A549 (cell line): ENCODE measurements at regions not wholly inside any gene's neighbourhood (a gene's known extent, or its start where the extent isn't known, plus 50 kb on each side); places are given as distances from the start of the nearest gene placed in this dataset.
A peak's percentile ranks its signal among the peaks of the same experiment; 100 is the strongest.

Experiments used
- ATAC-seq, 2 experiments: fragments of 200-7000 bp in 1 of 2; fragments of >200 bp in 1 of 2; cut with Nextera tagmentation in 1 of 2; cut with Tn5 transposase in 1 of 2; 3 replicates each; pipeline versions ENCODE4 v1.8.0 to v1.9.1; 2018 to 2020; ENCODE audit warnings: mild to moderate bottlenecking in 1 of 2, moderate library complexity in 1 of 2
- CTCF ChIA-PET: fragments of 300-600 bp; sonication (Branson Sonifier 250); formaldehyde crosslinking; extraction: SDS; loops from one replicate; lab custom pipeline; 2021; ENCODE audit warnings: antibody characterized with exemption, inconsistent platforms; lab: Yijun Ruan, JAX
- POLR2A ChIA-PET: fragments of 350-600 bp; formaldehyde crosslinking; extraction: SDS; loops from one replicate; lab custom pipeline; 2021; ENCODE audit warnings: antibody characterized with exemption, inconsistent platforms; lab: Yijun Ruan, JAX
- DNase-seq, 2 experiments: peaks; one replicate each; pipeline versions ENCODE4 v3.0.0 to v3.0.0-alpha.2; 2011 to 2016; ENCODE audit warnings: low read depth in 1 of 2, low spot score in 1 of 2
- FAIRE-seq: peaks from 2 replicates; lab custom pipeline; 2011; peaks lifted over from hg19 to GRCh38; lab: Jason Lieb, UNC
- H3K27ac ChIP-seq, 2 experiments: fragments of >200 bp; sonication (Bioruptor Twin); formaldehyde crosslinking; 3 replicates each; pipeline ENCODE4 v1.5.1; 2016 to 2017
- H3K4me1 ChIP-seq: fragments of >200 bp; sonication (Bioruptor Twin); formaldehyde crosslinking; 3 replicates; pipeline ENCODE4 v1.6.1; 2016
- H3K4me2 ChIP-seq: fragments of >200 bp; sonication (Bioruptor Twin); formaldehyde crosslinking; 3 replicates; pipeline ENCODE4 v1.6.1; 2016
- H3K4me3 ChIP-seq: fragments of >200 bp; sonication (Bioruptor Twin); formaldehyde crosslinking; 3 replicates; pipeline ENCODE4 v1.5.1; 2016
- H3K9me3 ChIP-seq: fragments of >200 bp; sonication (Bioruptor Twin); formaldehyde crosslinking; 3 replicates; pipeline ENCODE4 v1.6.1; 2016
- CHD4 ChIP-seq: fragments of 200-600 bp; sonication (generic); IDR thresholded peaks from 2 replicates; pipeline ENCODE4 v1.6.1; 2016; ENCODE audit warnings: antibody characterized with exemption, mild to moderate bottlenecking, borderline replicate concordance
- EHMT2 ChIP-seq: fragments of 200-600 bp; sonication (generic); IDR thresholded peaks from 2 replicates; pipeline ENCODE4 v1.6.1; 2016; ENCODE audit warnings: antibody characterized with exemption, low read depth, mild to moderate bottlenecking, moderate library complexity
- EP300 ChIP-seq, 2 experiments: fragments of >200 bp; sonication (Bioruptor Twin); formaldehyde crosslinking; IDR thresholded peaks; 2 replicates in 1 of 2; 3 replicates in 1 of 2; pipeline ENCODE4 v1.6.1; 2016 to 2017
- FOSB ChIP-seq: fragments of 250-450 bp; sonication (Bioruptor Pico); IDR thresholded peaks from 2 replicates; pipeline ENCODE4 v1.5.0; 2020; ENCODE audit warnings: mild to moderate bottlenecking, moderate library complexity
- HDAC2 ChIP-seq: fragments of 200-600 bp; sonication (generic); IDR thresholded peaks from 2 replicates; pipeline ENCODE4 v1.6.1; 2016
- HOXB13 ChIP-seq: fragments of 250-450 bp; sonication (Bioruptor Pico); IDR thresholded peaks from 2 replicates; pipeline ENCODE4 v1.5.0; 2020; ENCODE audit warnings: low read depth, mild to moderate bottlenecking, moderate library complexity
- JUN ChIP-seq, 2 experiments: fragments of >200 bp; sonication (Bioruptor Twin); formaldehyde crosslinking; IDR thresholded peaks; 2 replicates in 1 of 2; 3 replicates in 1 of 2; pipeline ENCODE4 v1.6.1; 2016 to 2017
- MAFK ChIP-seq: fragments of 450-650 bp; IDR thresholded peaks from 2 replicates; pipeline ENCODE4 v1.6.1; 2014; ENCODE audit not compliant: partially characterized antibody
- MAZ ChIP-seq: fragments of 150-350 bp; IDR thresholded peaks from 2 replicates; pipeline ENCODE4 v1.6.1; 2014; ENCODE audit warnings: antibody characterized with exemption, low read depth, low read length, borderline replicate concordance
- NFE2L2 ChIP-seq: fragments of 150-350 bp; conservative IDR thresholded peaks from 2 replicates; pipeline ENCODE4 v1.6.1; 2014; ENCODE audit warnings: low read length
- NPAS2 ChIP-seq: fragments of 250-450 bp; sonication (Bioruptor Pico); IDR thresholded peaks from 2 replicates; pipeline ENCODE4 v1.8.0; 2022; ENCODE audit warnings: mild to moderate bottlenecking, moderate library complexity, borderline replicate concordance
- RAD21 ChIP-seq, 2 experiments: fragments of >200 bp in 1 of 2; sonication (Bioruptor Twin) in 1 of 2; formaldehyde crosslinking in 1 of 2; IDR thresholded peaks in 1 of 2; conservative IDR thresholded peaks in 1 of 2; 2 replicates in 1 of 2; 3 replicates in 1 of 2; pipeline ENCODE4 v1.6.1; 2012 to 2018; ENCODE audit warnings: inconsistent platforms in 1 of 2
- SREBF2 ChIP-seq: fragments of 450-650 bp; IDR thresholded peaks from 2 replicates; pipeline ENCODE4 v1.6.1; 2014; ENCODE audit warnings: mild to moderate bottlenecking, moderate library complexity
- ZSCAN20 ChIP-seq: fragments of 250-450 bp; sonication (Bioruptor Pico); IDR thresholded peaks from 2 replicates; pipeline ENCODE4 v1.8.0; 2022; ENCODE audit warnings: mild to moderate bottlenecking, moderate library complexity
- WGBS: methylation state at CpG from one replicate; pipeline ENCODE4 v1.1.6; 2017; ENCODE audit errors: missing lambda C conversion rate; 5-methylcytosine and 5-hydroxymethylcytosine counted together
- TF ChIP-seq, protein P1 (sequence below): IDR thresholded peaks from 2 replicates; pipeline ENCODE4 v1.6.1; 2012
- TF ChIP-seq, protein P2 (sequence below): fragments of >200 bp; sonication (Bioruptor Twin); formaldehyde crosslinking; IDR thresholded peaks from 2 replicates; pipeline ENCODE4 v1.6.1; 2016
- TF ChIP-seq, protein P3 (sequence below): fragments of 150-350 bp; IDR thresholded peaks from 2 replicates; pipeline ENCODE4 v1.6.1; 2014; ENCODE audit warnings: low read depth, mild to moderate bottlenecking, low read length
- TF ChIP-seq, protein P4 (sequence below): IDR thresholded peaks from 2 replicates; pipeline ENCODE4 v1.6.1; 2012; ENCODE audit warnings: low read depth, borderline replicate concordance

DNA sequence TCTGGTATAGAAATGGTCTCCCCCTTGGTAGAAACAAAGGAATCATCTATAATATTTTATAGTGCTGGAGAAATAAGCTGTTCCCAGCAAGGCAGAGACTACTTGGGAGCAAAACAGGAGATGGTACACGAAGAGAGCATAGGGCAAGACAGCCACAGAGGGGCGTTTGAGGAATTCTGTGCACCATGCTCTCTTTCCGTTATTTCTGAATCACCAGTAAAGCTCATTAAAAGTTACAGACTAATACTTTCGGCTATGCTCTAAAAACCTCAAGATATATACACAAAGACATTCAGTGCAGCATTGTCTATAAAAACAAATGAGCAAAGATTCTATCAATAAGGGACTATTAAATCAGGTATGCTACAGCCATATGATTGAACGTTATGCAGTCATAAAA, 68.5 kb upstream of the FHIP2A start:
- ATAC-seq (no peak), DNase-seq (no peak), FAIRE-seq (no peak)
- Histone ChIP-seq H3K4me2 (no peak overlapping the region), H3K4me3 (no peak overlapping the region), H3K4me1 (peaks cover 11% of the 10 kb centered on the region; the same call in 2 of the 3 replicates), H3K9me3 (no peaks in the 10 kb centered on the region), H3K27ac (no peak overlapping the region)
- 80% methylated on average over 5 of the region's 5 CpGs for WGBS
- ChIA-PET POLR2A (no interaction called here), CTCF (interaction anchor here (0.8 to 1.5 kb wide), 3 partner anchors 16 to 69 kb away, joined by 3 to 4 read pairs (median 3); partner anchors contain the start of gene FHIP2A)
- TF ChIP-seq FOSB (no peak), ZSCAN20 (no peak)

DNA sequence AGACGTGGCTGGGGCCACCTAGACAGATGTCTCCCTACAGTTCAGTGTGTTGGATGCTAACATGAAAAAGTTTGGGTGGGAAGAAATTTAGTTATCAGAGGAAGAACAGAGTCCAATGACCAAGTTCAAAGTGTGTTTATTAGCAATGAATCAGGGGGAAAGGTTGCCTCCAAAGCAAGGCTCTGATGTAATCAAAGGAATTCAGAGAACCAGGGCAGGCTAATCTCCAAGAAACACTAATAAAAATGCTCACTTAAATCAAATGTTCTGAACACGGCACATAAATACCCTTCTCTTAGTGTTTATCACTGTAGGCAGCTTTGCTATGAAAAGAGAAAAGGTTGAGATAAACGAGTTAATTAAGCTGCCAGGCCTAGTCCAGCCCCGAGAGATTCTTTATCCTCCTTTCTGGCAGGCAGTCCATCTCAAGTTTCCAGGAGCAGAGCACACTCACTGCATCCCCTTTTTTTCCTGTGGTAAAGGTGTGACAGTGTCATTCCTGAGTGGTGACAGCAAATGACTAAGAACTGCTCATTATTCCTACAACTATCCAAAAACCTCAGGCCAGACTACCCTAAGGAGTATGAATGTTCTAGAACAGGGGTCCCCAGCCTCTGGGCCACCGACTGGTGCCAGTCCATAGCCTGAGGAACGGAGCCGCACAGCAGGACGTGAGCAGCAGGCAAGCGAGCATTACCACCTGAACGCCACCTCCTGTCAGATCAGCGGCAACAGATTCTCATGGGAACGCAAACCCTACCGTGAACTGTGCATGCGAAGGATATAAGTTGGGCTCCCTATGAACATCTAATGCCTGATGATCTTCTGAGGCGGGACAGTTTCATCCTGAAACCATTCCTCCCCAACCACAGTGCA, 66.9 kb upstream of the FHIP2A start:
- DNase-seq (no peak), ATAC-seq (peak; percentile 19 to 23; a peak in 2 of 6 replicates), FAIRE-seq (no peak)
- CTCF ChIA-PET, result no interaction called here
- H3K4me1 ChIP-seq, result peaks cover 11% of the 10 kb centered on the region; the same call in 2 of the 3 replicates
- no peaks in the 10 kb centered on the region for H3K9me3 ChIP-seq
- H3K27ac ChIP-seq, result peak overlapping the region in 1 of 2 experiments; percentile 48; a peak in 1 of 6 replicates
- POLR2A ChIA-PET, result no interaction called here
- peak overlapping the region; percentile 36 for H3K4me2 ChIP-seq
- WGBS, result 74% methylated on average over 15 of the region's 15 CpGs
- no peak overlapping the region for H3K4me3 ChIP-seq
- no peak for TF ChIP-seq SREBF2
- TF ChIP-seq, protein P1, sequence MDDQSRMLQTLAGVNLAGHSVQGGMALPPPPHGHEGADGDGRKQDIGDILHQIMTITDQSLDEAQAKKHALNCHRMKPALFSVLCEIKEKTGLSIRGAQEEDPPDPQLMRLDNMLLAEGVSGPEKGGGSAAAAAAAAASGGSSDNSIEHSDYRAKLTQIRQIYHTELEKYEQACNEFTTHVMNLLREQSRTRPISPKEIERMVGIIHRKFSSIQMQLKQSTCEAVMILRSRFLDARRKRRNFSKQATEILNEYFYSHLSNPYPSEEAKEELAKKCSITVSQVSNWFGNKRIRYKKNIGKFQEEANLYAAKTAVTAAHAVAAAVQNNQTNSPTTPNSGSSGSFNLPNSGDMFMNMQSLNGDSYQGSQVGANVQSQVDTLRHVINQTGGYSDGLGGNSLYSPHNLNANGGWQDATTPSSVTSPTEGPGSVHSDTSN, result no peak
- no peak for TF ChIP-seq MAZ
- TF ChIP-seq ZSCAN20, result no peak

DNA sequence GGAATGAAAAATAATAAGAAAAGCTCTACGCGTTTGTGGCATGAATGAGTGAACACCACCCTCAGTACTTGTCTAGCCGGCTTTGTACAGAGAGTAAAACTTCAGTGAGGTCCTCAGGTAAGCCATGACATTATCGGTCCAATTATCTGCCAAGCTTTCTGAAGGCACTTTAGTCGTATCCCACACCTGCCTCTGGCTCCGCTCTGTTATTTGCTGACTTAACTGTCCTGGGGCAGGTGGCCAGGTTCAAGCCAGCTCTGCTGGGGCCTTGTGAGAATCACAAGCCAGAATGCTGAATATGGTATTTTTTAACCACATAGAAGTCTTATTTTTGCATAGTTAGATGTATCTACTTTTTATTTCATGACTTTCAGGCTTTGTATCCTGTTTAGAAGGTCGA, 66.0 kb upstream of the FHIP2A start:
- Histone ChIP-seq H3K27ac (no peak overlapping the region), H3K4me1 (peaks cover 11% of the 10 kb centered on the region; the same call in 2 of the 3 replicates), H3K9me3 (no peaks in the 10 kb centered on the region), H3K4me3 (no peak overlapping the region), H3K4me2 (no peak overlapping the region)
- TF ChIP-seq RAD21 (conservative IDR thresholded peaks at IDR 0.05 in 1 of 2, IDR thresholded peaks at IDR 0.05 in 1 of 2) (no peak), EHMT2 (no peak), HDAC2 (no peak), FOSB (no peak), NFE2L2 (no peak), MAZ (no peak), MAFK (no peak), EP300 (IDR thresholded peaks at IDR 0.05) (no peak), NPAS2 (CRISPR knock-in tag) (no peak), HOXB13 (CRISPR knock-in tag) (no peak), JUN (IDR thresholded peaks at IDR 0.05) (no peak), CHD4 (no peak)
- TF ChIP-seq, protein P2, sequence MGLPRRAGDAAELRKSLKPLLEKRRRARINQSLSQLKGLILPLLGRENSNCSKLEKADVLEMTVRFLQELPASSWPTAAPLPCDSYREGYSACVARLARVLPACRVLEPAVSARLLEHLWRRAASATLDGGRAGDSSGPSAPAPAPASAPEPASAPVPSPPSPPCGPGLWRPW, result no peak
- TF ChIP-seq, protein P3, sequence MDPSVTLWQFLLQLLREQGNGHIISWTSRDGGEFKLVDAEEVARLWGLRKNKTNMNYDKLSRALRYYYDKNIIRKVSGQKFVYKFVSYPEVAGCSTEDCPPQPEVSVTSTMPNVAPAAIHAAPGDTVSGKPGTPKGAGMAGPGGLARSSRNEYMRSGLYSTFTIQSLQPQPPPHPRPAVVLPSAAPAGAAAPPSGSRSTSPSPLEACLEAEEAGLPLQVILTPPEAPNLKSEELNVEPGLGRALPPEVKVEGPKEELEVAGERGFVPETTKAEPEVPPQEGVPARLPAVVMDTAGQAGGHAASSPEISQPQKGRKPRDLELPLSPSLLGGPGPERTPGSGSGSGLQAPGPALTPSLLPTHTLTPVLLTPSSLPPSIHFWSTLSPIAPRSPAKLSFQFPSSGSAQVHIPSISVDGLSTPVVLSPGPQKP, result no peak
- TF ChIP-seq, protein P1, result no peak
- TF ChIP-seq, protein P4, sequence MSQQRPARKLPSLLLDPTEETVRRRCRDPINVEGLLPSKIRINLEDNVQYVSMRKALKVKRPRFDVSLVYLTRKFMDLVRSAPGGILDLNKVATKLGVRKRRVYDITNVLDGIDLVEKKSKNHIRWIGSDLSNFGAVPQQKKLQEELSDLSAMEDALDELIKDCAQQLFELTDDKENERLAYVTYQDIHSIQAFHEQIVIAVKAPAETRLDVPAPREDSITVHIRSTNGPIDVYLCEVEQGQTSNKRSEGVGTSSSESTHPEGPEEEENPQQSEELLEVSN, result no peak
- ATAC-seq (no peak), DNase-seq (no peak), FAIRE-seq (no peak)
- POLR2A ChIA-PET, result no interaction called here
- WGBS, result 81% methylated on average over 7 of the region's 7 CpGs
- CTCF ChIA-PET, result no interaction called here
